Occipital lobe (tissue), 1 donor: ENCODE measurements at regions not wholly inside any gene's neighbourhood (a gene's known extent, or its start where the extent isn't known, plus 50 kb on each side); places are given as distances from the start of the nearest gene placed in this dataset.
"Not testable (repeated sequence)": the region's sequence is repeated elsewhere in the genome, so short reads cannot be mapped to it uniquely, and the experiment has no call there.

Experiments
- DNase-seq: peaks from one replicate; lab custom pipeline; 2025; lab: John Stamatoyannopoulos, UW

- no peak for DNase-seq
These were observed 612.4 kb upstream of the IMPG1 start for GRCh38 chr6:76684875-76685274.

- DNase-seq, result no peak
These were observed 611.5 kb upstream of the IMPG1 start for GRCh38 chr6:76683985-76684384.

- no peak for DNase-seq
These were observed 610.4 kb upstream of the IMPG1 start for GRCh38 chr6:76682842-76683241.

GRCh38 chr6:76681781-76682180 lies 609.3 kb upstream of the IMPG1 start:
- no peak for DNase-seq

GRCh38 chr6:76677017-76677416 lies 604.6 kb upstream of the IMPG1 start:
- no peak for DNase-seq

- DNase-seq, result no peak
These were observed 599.3 kb upstream of the IMPG1 start for GRCh38 chr6:76671751-76672150.

- DNase-seq, result no peak
These were observed 571.8 kb upstream of the IMPG1 start for GRCh38 chr6:76644231-76644630.

GRCh38 chr6:76639941-76640340 lies 567.5 kb upstream of the IMPG1 start:
- no peak for DNase-seq

- no peak for DNase-seq
These were observed 562.2 kb upstream of the IMPG1 start for GRCh38 chr6:76634695-76635094.

- no peak for DNase-seq
These were observed 560.8 kb upstream of the IMPG1 start for GRCh38 chr6:76633259-76633658.

- no peak for DNase-seq
These were observed 559.2 kb upstream of the IMPG1 start for GRCh38 chr6:76631622-76632021.

GRCh38 chr6:76615395-76615794 lies 542.9 kb upstream of the IMPG1 start:
- DNase-seq, result no peak

- no peak for DNase-seq
These were observed 540.5 kb upstream of the IMPG1 start for GRCh38 chr6:76612954-76613353.

GRCh38 chr6:76609160-76609559 lies 536.7 kb upstream of the IMPG1 start:
- DNase-seq, result no peak

- no peak for DNase-seq
These were observed 521.6 kb upstream of the IMPG1 start for GRCh38 chr6:76594109-76594508.

GRCh38 chr6:76593668-76594067 lies 521.2 kb upstream of the IMPG1 start:
- no peak for DNase-seq

GRCh38 chr6:76592566-76592965 lies 520.1 kb upstream of the IMPG1 start:
- no peak for DNase-seq

- DNase-seq, result no peak
These were observed 514.8 kb upstream of the IMPG1 start for GRCh38 chr6:76587271-76587670.

GRCh38 chr6:76584121-76584520 lies 511.7 kb upstream of the IMPG1 start:
- DNase-seq, result no peak

- no peak for DNase-seq
These were observed 506.3 kb upstream of the IMPG1 start for GRCh38 chr6:76578746-76579145.

GRCh38 chr6:76574746-76575145 lies 502.3 kb upstream of the IMPG1 start:
- DNase-seq, result no peak

GRCh38 chr6:76565932-76566331 lies 493.5 kb upstream of the IMPG1 start:
- no peak for DNase-seq

- DNase-seq, result not testable (repeated sequence)
These were observed 489.9 kb upstream of the IMPG1 start for GRCh38 chr6:76562371-76562770.
